DMS 273 (cell line): ENCODE measurements at regions not wholly inside any gene's neighbourhood (a gene's known extent, or its start where the extent isn't known, plus 50 kb on each side); places are given as distances from the start of the nearest gene placed in this dataset.

ENCODE experiments used
- DNase-seq: peaks from one replicate; lab custom pipeline; 2025; ENCODE audit not compliant: unreplicated experiment; lab: John Stamatoyannopoulos, UW

DNA sequence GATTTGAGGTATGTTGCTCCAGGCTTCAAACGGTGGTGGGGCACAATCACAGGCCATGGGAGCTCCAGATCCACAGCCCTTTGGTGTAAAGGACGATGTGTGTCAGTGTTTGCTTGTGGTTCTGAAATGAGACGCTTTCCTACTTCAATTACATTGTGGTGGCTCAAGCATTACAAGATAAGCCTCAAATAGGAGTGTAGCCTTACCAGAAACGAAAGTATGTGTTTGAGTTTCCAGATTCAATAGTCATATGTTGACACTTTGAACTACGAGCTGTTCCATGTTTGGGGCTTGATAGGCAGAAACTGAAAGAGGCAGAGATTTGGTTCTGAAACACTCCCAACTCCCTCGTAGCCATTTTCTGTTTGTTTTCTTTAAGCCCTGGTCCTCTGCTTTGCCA lies 187.1 kb downstream of the MYLK4 start:
- DNase-seq = no peak

DNA sequence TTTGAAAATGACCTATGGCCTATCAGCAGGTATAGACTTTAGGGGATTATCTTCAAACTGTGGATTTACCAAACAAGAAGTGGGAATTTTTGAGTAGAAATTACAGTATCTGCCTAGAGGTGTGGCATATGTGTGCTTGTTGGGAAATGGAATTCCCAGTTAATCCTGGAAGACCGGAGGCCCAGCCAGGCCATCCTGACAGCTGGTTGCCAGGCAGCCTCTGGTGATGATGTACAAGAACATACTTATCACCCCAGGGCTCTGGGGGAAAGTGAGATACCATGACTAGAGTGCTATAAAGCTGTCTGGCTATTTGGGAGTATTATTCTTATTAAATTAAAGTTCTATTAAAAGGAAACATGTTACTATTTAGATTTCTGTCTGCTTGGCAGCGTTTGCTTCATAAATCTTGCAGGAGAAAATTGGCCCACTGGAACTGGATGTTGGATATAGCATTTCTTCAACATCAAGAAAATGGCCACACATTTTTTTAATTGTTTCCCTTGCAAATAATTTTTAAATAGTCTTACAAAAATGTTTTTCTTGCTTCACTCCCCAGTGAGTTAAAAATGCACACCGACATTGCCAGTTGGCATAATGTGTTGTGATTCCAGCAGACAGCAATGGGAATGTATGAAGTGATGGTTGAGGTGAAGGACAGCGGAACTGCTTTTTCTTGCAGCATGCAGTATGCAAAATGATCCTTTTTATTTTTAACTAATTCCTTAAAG lies 187.8 kb downstream of the MYLK4 start:
- DNase-seq = no peak

DNA sequence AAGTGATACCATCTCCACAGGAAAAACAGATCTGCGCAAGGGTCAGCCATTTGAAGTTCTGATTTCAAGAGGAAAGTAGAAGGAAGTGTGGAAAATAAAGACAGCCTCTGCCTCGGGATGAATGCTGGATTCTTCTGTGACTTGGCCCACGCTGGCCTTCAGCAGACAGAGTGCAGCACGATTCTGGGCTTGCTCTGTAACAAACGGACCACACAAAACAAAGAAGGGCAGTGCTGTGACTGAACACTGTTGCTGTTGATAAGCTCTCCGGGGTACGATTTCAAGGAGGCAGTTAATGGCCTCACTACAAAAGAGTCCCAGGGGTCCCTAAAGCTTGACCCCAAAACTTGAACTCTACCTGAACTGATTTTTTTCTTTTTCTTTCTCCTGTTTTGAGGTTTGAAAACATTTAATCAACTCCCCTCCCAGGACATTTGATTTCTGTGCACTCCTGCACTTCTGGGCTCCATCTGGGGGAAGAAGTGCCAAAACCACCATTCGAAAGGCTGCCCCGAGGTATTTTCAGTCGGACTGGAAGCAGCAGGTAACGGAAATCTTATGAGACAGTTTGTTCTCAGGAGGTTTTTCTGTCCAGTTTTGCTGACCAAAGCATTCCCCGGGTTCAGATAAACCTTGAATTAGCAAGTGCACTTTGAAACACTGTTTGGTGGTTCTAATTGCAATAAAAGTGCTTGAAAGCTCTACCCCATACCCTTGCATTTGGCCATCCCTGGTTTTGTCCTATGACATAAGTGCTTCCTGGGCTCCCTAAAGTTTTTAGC lies 189.6 kb downstream of the MYLK4 start:
- no peak for DNase-seq

DNA sequence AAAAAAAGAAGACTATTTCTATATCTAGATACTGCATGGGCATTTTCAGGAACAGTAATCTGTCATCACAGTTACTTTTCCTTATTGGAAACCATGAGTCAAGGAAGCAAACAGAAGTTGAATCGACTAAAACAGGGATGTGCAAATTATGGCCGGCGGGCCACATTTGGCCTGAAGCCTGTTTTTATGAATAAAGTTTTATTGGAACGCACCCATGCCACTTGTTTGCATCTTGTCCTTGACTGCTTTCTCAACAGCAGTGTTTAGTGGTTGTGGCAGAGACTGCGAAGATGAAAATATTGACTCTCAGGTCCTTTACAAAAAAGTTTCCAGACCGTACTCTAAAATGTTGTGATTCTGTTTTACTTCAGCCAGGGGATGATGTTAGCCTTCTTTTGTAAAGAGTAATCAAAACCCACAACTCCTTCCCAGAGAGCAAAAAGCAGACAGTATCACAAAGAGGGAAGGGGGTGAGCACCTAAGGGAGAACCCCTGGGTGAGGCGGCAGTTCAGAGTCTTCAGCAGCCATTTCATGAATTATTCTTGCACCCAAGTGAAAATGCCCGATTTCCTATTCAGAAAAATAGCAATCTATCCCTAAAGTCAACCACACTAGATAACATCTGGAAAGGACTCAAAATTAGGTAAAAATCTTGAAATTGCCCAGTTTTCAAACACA lies 190.4 kb downstream of the MYLK4 start:
- DNase-seq = no peak

DNA sequence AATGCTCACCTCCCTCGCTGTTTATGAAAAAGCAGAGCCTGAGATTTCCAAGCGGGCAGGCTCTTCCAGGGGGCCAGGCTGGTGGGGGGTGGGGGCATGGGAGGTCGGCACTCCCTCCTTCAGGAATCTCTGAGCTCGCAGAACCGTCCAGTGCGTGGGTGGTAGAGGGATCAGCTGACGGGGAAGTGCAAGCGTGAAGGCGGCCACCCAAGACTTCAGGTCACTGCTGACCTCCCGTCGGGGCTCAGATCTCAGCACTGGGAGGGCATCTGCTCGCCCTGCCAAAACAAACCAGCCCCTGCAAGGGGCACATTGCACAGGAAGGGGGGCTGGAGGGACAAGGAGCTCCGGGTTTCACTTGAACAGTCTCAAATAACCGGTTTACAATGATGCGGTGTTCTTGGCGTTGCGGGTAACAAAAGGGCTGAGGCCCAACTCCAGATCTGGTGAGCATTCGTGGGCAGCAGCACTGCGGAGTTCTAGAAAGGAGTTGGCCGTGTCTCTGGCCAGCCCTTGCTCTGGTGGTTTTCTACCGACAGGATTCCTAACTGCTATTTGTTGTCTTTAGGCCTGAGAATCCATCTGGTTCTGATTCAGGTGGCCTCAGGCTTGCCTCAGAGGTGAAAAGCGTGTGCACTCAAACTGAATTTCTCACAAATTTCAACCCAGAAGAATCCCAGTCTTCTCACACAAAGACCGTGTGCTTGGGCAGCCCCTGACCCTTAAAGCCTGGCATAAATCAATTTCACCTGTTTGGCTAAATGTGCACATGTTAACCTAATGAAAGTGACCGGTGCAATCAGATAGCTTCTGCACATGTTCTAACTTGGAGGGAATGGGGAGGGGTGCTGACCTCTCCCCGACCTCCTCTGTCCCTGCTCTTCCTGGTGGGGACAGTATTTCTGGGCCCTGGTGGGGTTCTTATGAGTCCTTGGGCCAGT lies 191.6 kb downstream of the MYLK4 start:
- no peak for DNase-seq

DNA sequence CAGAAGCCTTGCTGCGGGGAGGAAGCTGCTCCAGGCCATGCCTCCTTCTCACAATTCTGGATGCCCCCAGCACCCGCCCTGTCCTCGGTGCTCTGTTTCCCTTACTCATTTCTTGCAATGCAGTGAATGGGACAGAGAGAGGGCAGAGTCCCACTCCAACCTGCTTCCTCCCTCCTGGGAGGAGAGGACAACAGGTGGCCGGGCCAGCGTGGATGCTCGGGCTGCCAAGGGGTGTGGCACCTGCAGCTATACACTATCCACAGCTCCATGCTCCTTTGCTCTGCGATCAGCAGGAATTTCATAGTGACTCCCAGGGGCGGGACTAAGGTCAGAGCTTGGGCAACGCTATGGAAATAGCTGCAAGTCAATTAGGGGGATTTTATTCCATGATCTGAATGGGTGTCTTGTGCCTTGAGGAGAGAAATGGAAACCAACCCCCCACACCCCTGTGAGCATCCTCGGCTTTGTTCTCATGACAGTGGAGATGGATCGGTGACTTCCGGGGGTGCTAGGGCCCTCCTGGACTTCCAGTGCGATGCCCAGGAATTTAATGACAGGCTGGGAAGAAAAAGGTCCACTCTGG lies 192.5 kb downstream of the MYLK4 start:
- no peak for DNase-seq

DNA sequence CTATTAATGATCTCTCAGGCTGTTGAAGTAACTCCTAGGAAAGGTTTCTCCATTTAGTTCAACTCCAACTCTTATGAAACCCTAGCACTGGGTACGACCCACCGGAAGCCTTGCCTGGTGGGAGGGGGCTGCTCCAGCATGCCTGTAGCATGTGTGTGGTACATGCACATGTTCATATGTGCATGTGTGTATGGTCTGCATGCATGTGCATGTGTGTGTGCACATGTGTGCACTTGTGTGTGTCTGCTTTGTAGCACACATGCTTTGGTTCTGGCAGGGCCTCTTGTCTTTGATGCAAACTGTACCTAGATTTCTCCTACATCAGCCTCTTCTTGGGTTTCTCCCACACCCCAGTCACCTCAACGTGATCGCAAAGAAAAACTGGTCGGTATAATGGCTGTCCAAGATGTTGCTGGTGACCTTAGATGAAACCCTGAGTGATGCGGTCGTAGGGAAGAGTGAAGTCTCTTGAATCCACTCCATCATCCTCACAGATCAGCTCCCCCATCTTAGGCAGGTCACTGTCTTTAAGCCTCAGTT lies 193.5 kb downstream of the MYLK4 start:
- no peak for DNase-seq

DNA sequence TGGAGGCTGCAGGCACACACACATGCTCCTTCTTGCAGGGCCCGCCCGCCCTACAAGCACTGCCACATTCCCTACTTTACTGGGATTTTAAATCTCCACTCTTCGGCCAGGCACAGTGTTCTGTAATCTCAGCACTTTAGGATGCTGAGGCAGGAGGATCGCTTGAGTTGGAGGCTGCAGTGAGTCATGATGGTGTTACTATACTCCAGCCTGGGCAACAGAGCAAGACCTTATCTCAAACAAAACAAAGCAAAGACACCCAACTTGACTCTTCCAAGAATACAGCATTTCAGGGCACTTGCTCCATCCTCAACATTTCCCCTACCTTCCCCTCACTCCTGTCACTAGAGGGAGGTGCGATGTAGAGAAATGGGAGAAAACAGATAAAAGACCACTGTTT lies 194.0 kb downstream of the MYLK4 start:
- no peak for DNase-seq

DNA sequence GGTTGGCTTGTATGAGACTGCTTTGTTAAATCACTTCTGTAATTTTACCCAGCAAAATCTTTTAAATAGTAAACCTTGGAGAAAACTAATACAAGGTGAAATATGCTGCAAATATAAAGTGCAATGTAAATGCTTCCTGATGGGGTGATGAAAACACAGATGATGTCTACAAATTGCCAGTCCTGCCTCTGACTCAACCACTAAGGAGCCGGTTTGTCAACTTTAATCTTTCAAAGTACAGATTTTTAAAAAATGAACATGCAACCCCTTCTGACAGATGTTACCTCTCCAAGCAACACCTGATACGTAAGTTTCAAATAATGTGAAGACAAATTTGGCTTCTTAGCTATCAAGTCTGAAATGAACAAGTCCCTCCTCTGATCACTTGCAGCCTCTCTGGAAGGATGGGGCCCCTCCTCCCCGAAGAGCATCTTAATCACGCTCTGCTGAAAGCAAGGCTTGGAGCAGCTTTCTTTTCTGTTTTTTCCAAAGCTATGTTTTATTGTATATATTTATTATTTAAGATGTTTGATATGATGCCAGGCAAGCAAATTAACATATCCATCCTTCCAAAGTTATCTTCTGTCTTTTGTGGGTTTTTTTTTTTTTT lies 196.0 kb downstream of the MYLK4 start:
- no peak for DNase-seq

DNA sequence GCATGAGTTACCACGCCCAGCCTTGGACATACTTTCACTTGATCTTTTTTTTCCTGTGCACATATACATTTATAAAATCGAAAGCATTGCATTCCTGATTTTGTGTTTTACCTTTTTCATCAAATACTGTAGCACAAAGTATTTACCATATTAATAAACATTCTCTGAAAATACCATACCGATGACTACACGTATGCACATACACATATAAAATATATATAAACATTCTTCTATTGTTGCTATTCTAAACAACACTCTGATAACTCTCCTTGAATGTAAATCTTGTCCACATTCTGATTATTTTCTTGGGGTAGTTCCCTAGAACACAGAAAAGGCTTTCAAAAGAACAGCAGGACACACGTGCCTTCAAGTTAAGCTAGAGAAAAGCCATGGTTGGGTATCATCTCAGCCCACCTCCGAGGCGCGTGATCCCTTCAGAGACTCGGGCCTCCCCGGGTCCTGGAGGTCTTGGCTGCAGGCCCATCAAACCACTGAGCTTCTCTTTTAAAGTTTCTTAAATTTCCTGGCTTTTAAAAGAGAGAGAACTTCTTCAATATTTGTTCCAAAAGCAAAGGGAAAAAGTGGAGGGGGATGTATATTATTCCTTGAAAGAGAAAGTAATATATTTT lies 198.1 kb downstream of the MYLK4 start:
- DNase-seq = no peak

DNA sequence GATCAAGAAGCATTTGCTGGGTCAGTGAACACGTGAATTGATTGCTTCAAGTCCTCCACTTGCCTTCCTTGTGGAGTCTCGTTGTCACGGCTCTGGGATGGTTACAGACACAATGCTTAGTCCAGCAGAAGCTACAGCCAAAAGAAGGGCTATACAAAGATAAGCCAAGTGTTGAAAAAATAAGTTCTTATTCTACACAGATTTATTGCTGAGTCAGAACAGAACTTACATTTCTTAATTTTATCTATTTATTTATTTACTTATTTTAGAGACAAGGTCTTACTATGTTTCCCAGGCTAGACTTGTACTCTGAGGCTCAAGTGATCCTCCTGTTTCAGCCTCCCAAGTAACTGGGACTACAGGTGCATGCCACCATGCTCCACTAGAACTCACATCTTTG lies 199.0 kb downstream of the MYLK4 start:
- DNase-seq = no peak

DNA sequence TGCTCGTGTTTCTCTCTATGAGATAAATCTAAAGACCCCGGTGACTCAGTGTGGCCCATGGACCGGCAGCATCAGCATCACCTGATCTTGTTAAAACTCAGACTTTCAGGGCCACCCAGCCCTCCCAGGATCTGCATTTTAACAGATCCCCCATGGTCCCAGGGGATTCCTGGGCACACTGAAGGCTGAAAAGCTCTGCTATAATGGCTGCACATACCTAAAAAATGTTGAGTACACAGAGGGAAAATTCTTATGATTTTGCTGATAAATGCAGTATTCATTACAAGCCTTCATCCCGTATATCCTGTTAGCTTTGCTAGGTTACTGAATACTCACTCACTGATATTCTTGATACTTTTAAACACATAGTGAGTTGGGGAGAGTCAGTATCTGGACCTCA lies 200.5 kb downstream of the MYLK4 start:
- no peak for DNase-seq

DNA sequence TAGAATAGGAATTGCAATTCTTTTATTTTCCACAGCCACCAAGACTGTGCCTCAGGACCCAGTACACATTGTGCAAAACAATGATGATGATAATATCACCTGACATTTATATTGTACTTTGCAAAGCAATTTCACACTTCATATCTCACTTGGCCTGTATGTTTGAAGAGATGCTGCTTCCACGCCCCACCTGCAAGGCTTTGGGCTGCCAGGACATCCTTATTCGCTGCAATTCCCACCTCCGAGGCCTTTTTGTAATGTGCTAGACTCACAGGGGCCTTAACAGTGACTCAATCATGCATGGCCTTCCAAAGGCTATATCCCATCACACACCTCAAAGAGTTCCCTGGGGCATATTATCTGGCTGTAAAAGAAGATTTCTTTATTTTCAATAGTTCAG lies 200.9 kb downstream of the MYLK4 start:
- DNase-seq = no peak

DNA sequence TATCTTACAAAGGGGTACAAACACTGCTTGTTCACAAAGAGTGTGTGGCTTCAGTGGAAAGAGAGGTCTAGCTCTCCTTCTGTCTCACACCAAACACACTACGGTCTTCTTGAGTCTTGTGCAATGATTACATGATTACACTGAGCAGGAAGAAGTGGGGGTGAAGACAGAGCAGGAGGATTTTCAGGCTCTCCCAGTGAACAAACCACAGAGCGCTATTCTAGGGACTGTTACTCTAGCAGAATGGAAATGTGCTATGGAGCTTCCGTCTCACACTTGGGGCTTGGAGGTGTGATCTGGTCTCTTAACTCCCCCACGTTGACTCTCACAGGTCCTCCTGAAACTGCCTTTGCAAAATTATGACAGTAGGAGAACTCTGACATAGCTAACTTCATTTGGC lies 203.4 kb downstream of the MYLK4 start:
- DNase-seq = no peak

DNA sequence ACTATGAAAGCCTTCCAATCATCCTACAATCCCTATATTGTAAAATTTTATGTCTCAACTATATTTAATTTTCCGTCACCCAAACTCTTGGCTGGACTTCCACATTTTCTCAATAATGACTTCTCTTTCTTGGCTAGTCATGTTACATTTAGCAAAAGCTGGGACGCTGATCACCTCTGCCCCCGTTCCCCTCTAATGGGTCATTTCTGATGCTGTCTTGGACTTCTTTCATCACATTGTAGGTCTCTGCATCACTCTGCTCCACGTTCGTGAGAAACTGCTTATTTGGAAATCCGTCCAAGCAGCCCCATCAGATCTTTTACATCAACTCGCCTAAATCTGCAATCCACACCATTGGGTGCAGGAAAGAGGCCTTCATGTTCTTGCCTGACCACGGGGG lies 203.8 kb downstream of the MYLK4 start:
- DNase-seq = no peak

DNA sequence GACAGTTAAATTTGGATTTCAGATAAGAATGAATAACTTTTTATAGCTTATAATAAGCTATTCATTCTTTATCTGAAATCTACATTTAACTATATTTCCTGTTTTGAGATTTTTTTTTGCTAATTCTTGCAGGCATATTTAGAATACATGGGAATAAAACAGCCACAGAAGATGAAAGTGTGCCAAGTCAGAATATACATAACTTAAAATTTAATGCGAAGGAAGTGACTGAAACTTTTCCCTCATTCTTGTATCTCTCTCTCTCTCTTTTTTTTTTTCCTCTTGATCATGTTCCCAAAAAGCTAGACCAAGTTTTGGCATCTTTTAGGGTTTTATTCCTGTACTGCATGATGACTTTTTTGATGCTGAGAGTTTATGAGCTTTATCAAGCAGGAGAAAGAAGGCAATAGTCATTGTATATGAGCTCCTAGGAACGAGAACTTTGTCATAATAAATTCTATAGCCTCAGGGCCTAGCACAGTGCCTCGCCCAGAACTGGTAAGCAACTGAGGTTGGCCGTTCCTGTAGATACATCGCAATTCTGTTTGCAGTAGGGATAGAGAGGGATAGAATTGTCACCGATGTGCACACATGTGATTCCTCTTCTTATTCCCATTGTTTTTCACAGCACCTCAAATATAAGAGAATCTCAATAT lies 205.2 kb downstream of the MYLK4 start:
- DNase-seq = no peak

DNA sequence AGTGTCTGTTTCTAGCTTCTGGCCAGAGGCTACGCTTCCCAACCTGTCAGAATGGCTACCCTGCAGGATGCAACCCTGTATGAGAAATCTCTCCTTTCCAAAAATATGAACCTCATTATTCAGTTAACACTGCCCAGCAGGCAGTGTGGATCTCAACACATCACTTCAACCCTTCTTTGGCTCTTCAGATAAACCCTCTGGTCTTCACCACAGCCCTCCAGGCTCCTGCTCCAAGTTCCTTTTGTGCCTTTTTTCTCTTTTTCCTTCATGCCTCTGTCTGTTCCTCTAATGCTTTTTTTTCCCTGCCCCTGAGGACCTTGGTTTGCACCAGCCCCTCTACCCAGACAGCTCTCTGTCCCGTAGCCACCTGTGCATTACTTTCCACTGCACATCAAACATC lies 207.4 kb downstream of the MYLK4 start:
- no peak for DNase-seq

DNA sequence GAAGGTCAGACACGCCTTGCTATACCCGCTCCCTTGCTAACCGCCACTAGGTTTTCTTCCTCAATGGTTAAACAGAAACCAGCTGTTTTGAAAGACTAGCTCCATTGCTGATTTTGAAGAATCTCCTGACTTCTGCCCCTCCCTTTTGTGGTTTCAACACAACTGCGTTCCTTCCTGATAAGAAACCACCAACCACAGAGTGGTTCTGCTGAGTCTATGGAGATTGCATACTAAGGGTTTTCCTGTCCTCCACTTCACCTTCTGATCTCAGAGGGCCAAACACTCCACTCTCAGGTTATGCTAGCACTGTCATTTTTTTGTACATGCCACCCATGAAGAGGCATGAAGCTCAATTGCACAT lies 207.9 kb downstream of the MYLK4 start:
- DNase-seq = no peak
